Activated CD4-positive, alpha-beta memory T cell treated with anti-CD3 and anti-CD28 coated beads for 36 hours (primary cell): ENCODE measurements at regions not wholly inside any gene's neighbourhood (a gene's known extent, or its start where the extent isn't known, plus 50 kb on each side); places are given as distances from the start of the nearest gene placed in this dataset.

ENCODE experiments used
- CTCF ChIA-PET: fragments of 350-600 bp; sonication (Branson Sonifier 250); formaldehyde crosslinking; loops from one replicate; lab custom pipeline; 2021; ENCODE audit warnings: antibody characterized with exemption, inconsistent platforms; lab: Charles Lee
- POLR2A ChIA-PET: fragments of 350-600 bp; sonication (Branson Sonifier 250); formaldehyde crosslinking; loops from one replicate; lab custom pipeline; 2021; ENCODE audit warnings: antibody characterized with exemption; lab: Charles Lee
- DNase-seq: peaks from one replicate; pipeline ENCODE4 v3.0.0-alpha.2; 2020
- H3K27ac Mint-ChIP-seq: one replicate; pipeline ENCODE4 v1.8.0; 2021; ENCODE audit warnings: mixed read lengths
- H3K27me3 Mint-ChIP-seq: one replicate; pipeline ENCODE4 v1.8.0; 2021; ENCODE audit warnings: mixed read lengths
- H3K36me3 Mint-ChIP-seq: one replicate; pipeline ENCODE4 v1.8.0; 2021; ENCODE audit warnings: mixed read lengths
- H3K4me1 Mint-ChIP-seq: one replicate; pipeline ENCODE4 v1.8.0; 2021; ENCODE audit warnings: low read depth, mixed read lengths
- H3K4me3 Mint-ChIP-seq: one replicate; pipeline ENCODE4 v1.8.0; 2021; ENCODE audit warnings: mild to moderate bottlenecking, mixed read lengths
- H3K9me3 Mint-ChIP-seq: one replicate; pipeline ENCODE4 v1.8.0; 2021; ENCODE audit warnings: mixed read lengths
- intact Hi-C: fragments of 100-400 bp; cut with micrococcal nuclease; formaldehyde crosslinking; loops from one replicate; pipeline ENCODE4 v1.15.1; 2023

DNA sequence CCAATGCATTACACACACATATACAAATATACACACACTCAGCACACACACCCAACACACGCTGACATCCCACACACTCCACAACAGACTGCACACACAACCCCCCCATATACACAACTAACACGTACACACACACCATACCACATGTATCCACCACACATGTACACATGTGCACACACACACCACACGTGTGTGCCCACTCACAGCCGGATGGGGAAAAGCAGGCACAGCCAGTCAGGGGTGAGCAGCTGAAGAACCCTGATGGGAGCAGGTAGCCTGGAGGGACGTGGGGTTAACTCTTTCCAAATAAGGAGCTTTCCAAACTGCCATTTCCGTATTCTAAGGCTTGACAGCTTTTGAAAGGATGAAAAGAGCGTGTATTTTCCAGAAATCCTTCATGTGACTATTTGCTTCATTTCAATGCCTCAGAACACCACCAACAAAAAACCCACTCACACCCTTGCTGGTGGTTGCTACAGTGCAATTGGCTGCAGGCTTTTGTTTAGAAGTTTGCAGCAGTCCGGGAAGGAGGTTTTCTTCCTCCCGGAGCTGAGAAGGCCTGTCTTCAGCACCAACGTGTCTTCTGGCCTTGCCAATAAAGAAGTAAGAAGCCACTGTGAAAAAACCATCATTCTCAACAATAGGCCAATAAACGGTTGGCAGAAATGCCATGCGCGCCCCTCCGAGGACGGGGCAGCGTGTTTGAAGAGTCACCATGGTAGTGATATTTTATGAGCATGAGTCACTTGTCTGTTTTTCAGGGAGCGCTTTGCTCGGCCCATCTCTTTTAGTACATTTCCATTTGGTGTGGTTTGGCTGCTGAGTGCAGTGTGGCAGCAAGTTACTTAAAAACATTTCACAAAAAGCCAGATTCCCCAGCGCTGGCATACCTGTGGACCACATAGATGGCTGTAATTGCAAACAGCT is 131.3 kb upstream of the GMDS start:
- Mint-ChIP-seq H3K4me1 (peaks cover 2% of the 10 kb centered on the region), H3K27me3 (no peaks in the 10 kb centered on the region), H3K36me3 (no peaks in the 10 kb centered on the region), H3K9me3 (no peaks in the 10 kb centered on the region), H3K27ac (no peak overlapping the region), H3K4me3 (no peak overlapping the region)
- no peak for DNase-seq
- POLR2A ChIA-PET = no interaction called here
- CTCF ChIA-PET = no interaction called here
- intact Hi-C loops = no loop called here

DNA sequence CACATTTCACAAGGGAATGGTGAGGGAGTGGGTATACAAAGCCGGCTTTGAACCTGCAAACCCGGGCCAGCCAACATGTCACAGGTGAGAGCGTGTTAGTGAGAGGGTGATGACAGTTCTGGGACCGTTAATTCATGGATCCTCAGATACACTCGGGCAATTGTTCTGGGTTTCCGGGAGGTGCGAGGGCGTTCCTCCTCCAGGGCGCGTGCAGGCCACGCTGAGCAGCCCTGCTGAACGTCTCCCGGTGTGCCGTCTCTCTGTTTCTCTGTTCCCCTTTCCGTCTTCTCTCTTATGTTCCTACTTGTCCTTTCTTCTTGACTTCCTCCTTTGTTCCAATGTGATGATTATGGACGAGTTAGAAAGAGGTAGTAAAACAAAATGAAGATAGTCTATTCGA is 130.0 kb upstream of the GMDS start:
- H3K27ac Mint-ChIP-seq = no peak overlapping the region
- H3K9me3 Mint-ChIP-seq = no peaks in the 10 kb centered on the region
- no peak overlapping the region for H3K4me3 Mint-ChIP-seq
- POLR2A ChIA-PET = no interaction called here
- H3K4me1 Mint-ChIP-seq = peaks cover 2% of the 10 kb centered on the region
- no peaks in the 10 kb centered on the region for H3K27me3 Mint-ChIP-seq
- no peak for DNase-seq
- no peaks in the 10 kb centered on the region for H3K36me3 Mint-ChIP-seq
- intact Hi-C loops = no loop called here
- CTCF ChIA-PET = no interaction called here

GRCh38 chr6:2369606-2370005 is 124.2 kb upstream of the GMDS start:
- Mint-ChIP-seq H3K27ac (no peak overlapping the region), H3K36me3 (no peaks in the 10 kb centered on the region), H3K4me1 (no peaks in the 10 kb centered on the region), H3K9me3 (no peaks in the 10 kb centered on the region), H3K4me3 (no peak overlapping the region), H3K27me3 (no peaks in the 10 kb centered on the region)
- CTCF ChIA-PET = no interaction called here
- POLR2A ChIA-PET = no interaction called here
- intact Hi-C loops = no loop called here
- no peak for DNase-seq

- Mint-ChIP-seq H3K27ac (no peak overlapping the region), H3K9me3 (no peaks in the 10 kb centered on the region), H3K36me3 (peaks cover 5% of the 10 kb centered on the region), H3K4me3 (no peak overlapping the region), H3K27me3 (no peaks in the 10 kb centered on the region), H3K4me1 (no peaks in the 10 kb centered on the region)
- CTCF ChIA-PET = no interaction called here
- DNase-seq = no peak
- intact Hi-C loops = no loop called here
- POLR2A ChIA-PET = no interaction called here
Observed at GRCh38 chr6:2363211-2363610, 117.8 kb upstream of the GMDS start.

GRCh38 chr6:2361195-2361594 is 115.8 kb upstream of the GMDS start:
- CTCF ChIA-PET = no interaction called here

DNA sequence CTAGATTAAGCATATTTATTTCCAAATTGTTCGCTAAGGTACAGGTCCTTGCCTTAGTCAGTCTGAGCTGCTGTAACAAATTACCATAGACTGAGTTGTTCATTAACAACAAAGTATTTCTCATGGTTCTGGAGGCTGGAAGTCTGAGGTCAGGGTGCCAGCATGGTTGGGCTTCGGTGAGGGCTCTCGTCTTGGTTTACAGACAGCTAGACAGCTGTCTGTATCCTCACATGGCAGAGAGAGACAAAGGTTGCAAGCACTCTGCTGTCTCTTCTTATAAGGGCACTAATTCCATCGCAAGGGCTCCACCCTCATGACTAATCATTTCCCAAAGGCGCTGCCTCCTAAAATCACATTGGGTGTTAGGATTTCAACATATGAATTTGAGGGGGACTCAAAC is 115.3 kb upstream of the GMDS start:
- Mint-ChIP-seq H3K4me3 (no peak overlapping the region), H3K4me1 (no peaks in the 10 kb centered on the region), H3K9me3 (no peaks in the 10 kb centered on the region), H3K27ac (no peak overlapping the region), H3K27me3 (no peaks in the 10 kb centered on the region), H3K36me3 (peaks cover 5% of the 10 kb centered on the region)
- intact Hi-C loops = no loop called here
- no peak for DNase-seq
- ChIA-PET CTCF (interaction anchor here (0.6 kb wide), 1 partner anchor 273 kb away, joined by 3 read pairs; no protein-coding TSS in a partner anchor), POLR2A (no interaction called here)

More at GRCh38 chr6:2361195-2361594, 115.8 kb upstream of the GMDS start:
- H3K4me3 Mint-ChIP-seq = no peak overlapping the region
- POLR2A ChIA-PET = no interaction called here
- no peak overlapping the region for H3K27ac Mint-ChIP-seq
- intact Hi-C loops = no loop called here
- H3K36me3 Mint-ChIP-seq = peaks cover 5% of the 10 kb centered on the region
- no peaks in the 10 kb centered on the region for H3K9me3 Mint-ChIP-seq
- DNase-seq = no peak
- no peaks in the 10 kb centered on the region for H3K4me1 Mint-ChIP-seq
- H3K27me3 Mint-ChIP-seq = no peaks in the 10 kb centered on the region

GRCh38 chr6:2360126-2360525 is 114.7 kb upstream of the GMDS start:
- no peaks in the 10 kb centered on the region for H3K9me3 Mint-ChIP-seq
- no peak for DNase-seq
- POLR2A ChIA-PET = no interaction called here
- H3K27ac Mint-ChIP-seq = no peak overlapping the region
- intact Hi-C loops = no loop called here
- CTCF ChIA-PET = interaction anchor here (0.6 to 1.4 kb wide), 2 partner anchors 274 kb away, joined by 3 read pairs; no protein-coding TSS in a partner anchor
- no peak overlapping the region for H3K4me3 Mint-ChIP-seq
- H3K4me1 Mint-ChIP-seq = no peaks in the 10 kb centered on the region
- peaks cover 5% of the 10 kb centered on the region for H3K36me3 Mint-ChIP-seq
- no peaks in the 10 kb centered on the region for H3K27me3 Mint-ChIP-seq

- Mint-ChIP-seq H3K36me3 (no peaks in the 10 kb centered on the region), H3K27ac (no peak overlapping the region), H3K4me1 (no peaks in the 10 kb centered on the region), H3K27me3 (no peaks in the 10 kb centered on the region), H3K4me3 (no peak overlapping the region), H3K9me3 (no peaks in the 10 kb centered on the region)
- POLR2A ChIA-PET = no interaction called here
- intact Hi-C loops = no loop called here
- no peak for DNase-seq
- CTCF ChIA-PET = interaction anchor here (2.0 to 4.2 kb wide), 4 partner anchors 146 to 759 kb away, joined by 14 to 39 read pairs (median 25); no protein-coding TSS in a partner anchor
Observed at GRCh38 chr6:2355150-2355549, 109.7 kb upstream of the GMDS start.

DNA sequence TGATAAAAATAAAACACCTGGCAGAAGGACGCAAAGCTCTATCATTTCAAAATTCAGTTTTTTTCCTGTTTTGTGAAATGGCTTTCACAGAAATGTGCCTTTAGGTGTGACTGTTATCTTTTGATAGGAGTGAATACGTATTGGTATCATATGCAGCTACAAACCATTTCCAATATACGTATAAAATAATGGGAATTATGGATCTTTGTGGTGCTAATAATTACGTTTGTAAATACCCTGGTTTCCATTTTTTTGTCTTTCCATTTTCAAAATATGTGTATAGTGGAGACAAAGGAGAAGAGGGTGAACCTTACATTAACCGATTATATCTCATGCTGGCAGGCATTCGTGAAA is 108.7 kb upstream of the GMDS start:
- CTCF ChIA-PET = interaction anchor here (0.6 to 4.2 kb wide), 17 partner anchors 33 to 758 kb away, joined by 3 to 39 read pairs (median 5); no protein-coding TSS in a partner anchor
- no peaks in the 10 kb centered on the region for H3K27me3 Mint-ChIP-seq

GRCh38 chr6:2353412-2354137 is 108.2 kb upstream of the GMDS start:
- POLR2A ChIA-PET = no interaction called here

More for the DNA sequence above, 108.7 kb upstream of the GMDS start:
- DNase-seq = no peak
- Mint-ChIP-seq H3K4me1 (no peaks in the 10 kb centered on the region), H3K36me3 (no peaks in the 10 kb centered on the region), H3K9me3 (no peaks in the 10 kb centered on the region), H3K4me3 (no peak overlapping the region), H3K27ac (no peak overlapping the region)
- intact Hi-C loops = loop anchor here (1.0 to 5.0 kb wide), 2 partner anchors 242 to 750 kb away; no protein-coding TSS in a partner anchor
- POLR2A ChIA-PET = no interaction called here

DNA sequence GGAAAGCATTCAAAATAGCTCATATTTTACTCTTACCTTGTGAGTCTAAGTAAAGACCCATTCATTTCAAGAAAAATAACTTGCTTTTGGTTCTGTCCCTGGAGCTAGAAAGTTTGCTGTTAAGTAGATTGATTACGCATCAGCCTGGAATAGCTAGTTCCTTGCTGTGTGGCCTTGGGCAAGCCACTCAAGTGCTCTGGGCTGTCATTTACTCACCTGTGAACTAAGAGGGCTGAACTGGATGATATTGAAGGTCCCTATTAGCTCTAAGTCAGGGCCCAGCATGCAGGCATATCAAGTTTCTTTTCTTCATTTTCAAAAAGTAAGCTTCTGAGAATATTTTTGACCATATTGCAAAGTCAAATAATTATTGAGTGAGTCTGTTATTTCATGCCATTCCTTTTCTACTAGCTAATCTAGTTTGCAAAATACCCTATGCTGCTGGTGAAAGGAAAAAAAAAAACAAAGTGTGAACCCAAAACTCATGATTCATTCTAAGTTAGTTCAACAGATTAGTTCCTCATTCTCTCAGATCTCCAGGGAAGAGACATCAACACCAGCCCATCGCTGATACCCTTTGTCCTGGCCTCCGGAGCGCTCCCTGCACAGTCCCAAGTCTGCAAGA is 106.5 kb upstream of the GMDS start:
- H3K4me3 Mint-ChIP-seq = no peak overlapping the region
- DNase-seq = no peak
- H3K27me3 Mint-ChIP-seq = no peaks in the 10 kb centered on the region
- no peaks in the 10 kb centered on the region for H3K36me3 Mint-ChIP-seq
- H3K4me1 Mint-ChIP-seq = no peaks in the 10 kb centered on the region
- H3K27ac Mint-ChIP-seq = no peak overlapping the region
- ChIA-PET CTCF (interaction anchor here (0.6 to 4.2 kb wide), 4 partner anchors 142 to 755 kb away, joined by 3 to 39 read pairs (median 5); no protein-coding TSS in a partner anchor), POLR2A (no interaction called here)
- intact Hi-C loops = loop anchor here (5.0 kb wide), 1 partner anchor 240 kb away; no protein-coding TSS in a partner anchor
- no peaks in the 10 kb centered on the region for H3K9me3 Mint-ChIP-seq

More at GRCh38 chr6:2353412-2354137, 108.2 kb upstream of the GMDS start:
- Mint-ChIP-seq H3K36me3 (no peaks in the 10 kb centered on the region), H3K4me1 (no peaks in the 10 kb centered on the region), H3K27ac (no peak overlapping the region), H3K9me3 (no peaks in the 10 kb centered on the region), H3K4me3 (no peak overlapping the region), H3K27me3 (no peaks in the 10 kb centered on the region)
- DNase-seq = peak; percentile 70
- intact Hi-C loops = loop anchor here (1.0 to 5.0 kb wide), 3 partner anchors 144 to 749 kb away; no protein-coding TSS in a partner anchor
- CTCF ChIA-PET = interaction anchor here (0.6 to 4.2 kb wide), 17 partner anchors 32 to 757 kb away, joined by 3 to 39 read pairs (median 5); no protein-coding TSS in a partner anchor
